ENCODE measurements at regions not wholly inside any gene's neighbourhood (a gene's known extent, or its start where the extent isn't known, plus 50 kb on each side); places are given as distances from the start of the nearest gene placed in this dataset.

GRCh38 chr9:130782886-130783530, 52.0 kb upstream of the ABL1 start:
- Histone ChIP-seq H3K4me3 (ENCODE audit: low read depth in 1 of 3, low read length in 3 of 3) (no peak overlapping the region), H3K4me1 (ENCODE audit: control insufficient read depth in 4 of 4, insufficient read depth in 4 of 4, low read length in 3 of 4) (peaks cover 2 to 32% (median 8%) of the 10 kb centered on the region in 4 donors), H3K9me3 (ENCODE audit: control insufficient read depth in 4 of 4, low read length in 3 of 4) (no peaks in the 10 kb centered on the region), H3K27ac (ENCODE audit: low read depth in 1 of 2, low read length in 2 of 2) (no peak overlapping the region), H3K36me3 (ENCODE audit: control insufficient read depth in 4 of 4, insufficient read depth in 3 of 4, low read depth in 1 of 4, low read length in 3 of 4) (no peaks in the 10 kb centered on the region), H3K27me3 (ENCODE audit: control insufficient read depth in 4 of 4, insufficient read depth in 4 of 4, low read length in 3 of 4) (no peaks in the 10 kb centered on the region), H3K9ac (ENCODE audit: low read depth in 1 of 2, low read length in 2 of 2) (no peak overlapping the region)
- 62% methylated on average over 4 of the region's 4 CpGs for WGBS
- TF ChIP-seq, protein P1, sequence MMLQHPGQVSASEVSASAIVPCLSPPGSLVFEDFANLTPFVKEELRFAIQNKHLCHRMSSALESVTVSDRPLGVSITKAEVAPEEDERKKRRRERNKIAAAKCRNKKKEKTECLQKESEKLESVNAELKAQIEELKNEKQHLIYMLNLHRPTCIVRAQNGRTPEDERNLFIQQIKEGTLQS (IDR thresholded peaks at IDR 0.05) = no peak
- TF ChIP-seq JUND (IDR thresholded peaks at IDR 0.05) = no peak
- no peak for TF ChIP-seq EGR1 (IDR thresholded peaks at IDR 0.05; ENCODE audit: low read depth in 2 of 2)
- no peak for DNase-seq (ENCODE audit: low spot score)

- 72% methylated on average over 8 of the region's 8 CpGs for WGBS
- no peaks in the 10 kb centered on the region for H3K36me3 ChIP-seq (ENCODE audit: control insufficient read depth in 4 of 4, insufficient read depth in 3 of 4, low read depth in 1 of 4, low read length in 3 of 4)
- H3K4me1 ChIP-seq (ENCODE audit: control insufficient read depth in 4 of 4, insufficient read depth in 4 of 4, low read length in 3 of 4) = peaks cover 2 to 32% (median 8%) of the 10 kb centered on the region in 4 donors
- H3K4me3 ChIP-seq (ENCODE audit: low read depth in 1 of 3, low read length in 3 of 3) = no peak overlapping the region
- H3K27me3 ChIP-seq (ENCODE audit: control insufficient read depth in 4 of 4, insufficient read depth in 4 of 4, low read length in 3 of 4) = no peaks in the 10 kb centered on the region
- no peak overlapping the region for H3K9ac ChIP-seq (ENCODE audit: low read depth in 1 of 2, low read length in 2 of 2)
- no peak for DNase-seq (ENCODE audit: low spot score)
- H3K27ac ChIP-seq (ENCODE audit: low read depth in 1 of 2, low read length in 2 of 2) = no peak overlapping the region
- H3K9me3 ChIP-seq (ENCODE audit: control insufficient read depth in 4 of 4, low read length in 3 of 4) = peaks cover 2 to 5% (median 3%) of the 10 kb centered on the region in 4 donors
- TF ChIP-seq JUND (IDR thresholded peaks at IDR 0.05) (no peak), HNF4G (IDR thresholded peaks at IDR 0.05) (no peak), RXRA (IDR thresholded peaks at IDR 0.05) (no peak), CTCF (IDR thresholded peaks at IDR 0.05; ENCODE audit: low read depth, low read length, missing input control) (no peak), EGR1 (IDR thresholded peaks at IDR 0.05; ENCODE audit: low read depth in 2 of 2) (no peak), ZBTB33 (IDR thresholded peaks at IDR 0.05) (no peak), FOXA2 (IDR thresholded peaks at IDR 0.05) (no peak), NR2F2 (IDR thresholded peaks at IDR 0.05) (no peak), MAX (IDR thresholded peaks at IDR 0.05) (no peak), FOXA1 (IDR thresholded peaks at IDR 0.05) (no peak)
- TF ChIP-seq, protein P1 (IDR thresholded peaks at IDR 0.05) = no peak
Measured at GRCh38 chr9:130785053-130785452, 50.0 kb upstream of the ABL1 start.
